Trophoblast cell (in vitro differentiated cells and primary cell): ENCODE measurements at regions not wholly inside any gene's neighbourhood (a gene's known extent, or its start where the extent isn't known, plus 50 kb on each side); places are given as distances from the start of the nearest gene placed in this dataset.

ENCODE experiments used
- DNase-seq, 2 donors: peaks; one replicate each; pipeline ENCODE4 v3.0.0-alpha.2; 2016
- H2AFZ ChIP-seq: 2 replicates; pipeline ENCODE4 v1.6.1; 2013; ENCODE audit warnings: low read length, moderate library complexity, mild to moderate bottlenecking; ENCODE audit not compliant: insufficient read depth, poor library complexity
- H2AK5ac ChIP-seq: 2 replicates; pipeline ENCODE4 v1.6.1; 2013; ENCODE audit warnings: mild to moderate bottlenecking, low read length
- H2BK120ac ChIP-seq: 2 replicates; pipeline ENCODE4 v1.6.1; 2013; ENCODE audit warnings: low read length, mild to moderate bottlenecking, moderate library complexity; ENCODE audit not compliant: insufficient read depth, poor library complexity
- H2BK12ac ChIP-seq: 2 replicates; pipeline ENCODE4 v1.6.1; 2013; ENCODE audit warnings: mild to moderate bottlenecking, low read length, moderate library complexity
- H2BK5ac ChIP-seq: 2 replicates; pipeline ENCODE4 v1.6.1; 2013; ENCODE audit warnings: low read length, low read depth, moderate library complexity, mild to moderate bottlenecking; ENCODE audit not compliant: poor library complexity
- H3K14ac ChIP-seq: 2 replicates; pipeline ENCODE4 v1.6.1; 2013; ENCODE audit warnings: mild to moderate bottlenecking, low read length
- H3K18ac ChIP-seq: 2 replicates; pipeline ENCODE4 v1.6.1; 2013; ENCODE audit warnings: mild to moderate bottlenecking, low read length
- H3K23ac ChIP-seq: 2 replicates; pipeline ENCODE4 v1.6.1; 2013; ENCODE audit warnings: low read length
- H3K27ac ChIP-seq: 2 replicates; pipeline ENCODE4 v1.5.1; 2013; ENCODE audit warnings: low read depth, mild to moderate bottlenecking, inconsistent platforms, low read length, moderate library complexity
- H3K27me3 ChIP-seq: 2 replicates; pipeline ENCODE4 v1.6.1; 2013; ENCODE audit warnings: inconsistent platforms, mild to moderate bottlenecking, low read length, moderate library complexity; ENCODE audit not compliant: insufficient read depth
- H3K36me3 ChIP-seq, 2 experiments: 1 replicate in 1 of 2; 2 replicates in 1 of 2; pipeline ENCODE4 v1.6.1; 2013; ENCODE audit warnings: low read length in 2 of 2, mild to moderate bottlenecking in 2 of 2, moderate library complexity in 1 of 2; ENCODE audit not compliant: insufficient read depth in 2 of 2, control insufficient read depth in 1 of 2
- H3K4ac ChIP-seq: 2 replicates; pipeline ENCODE4 v1.6.1; 2013; ENCODE audit warnings: low read depth, mild to moderate bottlenecking, low read length, moderate library complexity
- H3K4me1 ChIP-seq, 2 experiments: 1 replicate in 1 of 2; 2 replicates in 1 of 2; pipeline ENCODE4 v1.6.1; 2013; ENCODE audit warnings: low read length in 2 of 2, mild to moderate bottlenecking in 2 of 2, moderate library complexity in 1 of 2; ENCODE audit not compliant: insufficient read depth in 2 of 2, control insufficient read depth in 1 of 2
- H3K4me2 ChIP-seq: 2 replicates; pipeline ENCODE4 v1.6.1; 2013; ENCODE audit warnings: inconsistent platforms, mild to moderate bottlenecking, low read length, moderate library complexity
- H3K4me3 ChIP-seq: 2 replicates; pipeline ENCODE4 v1.5.1; 2013; ENCODE audit warnings: mild to moderate bottlenecking, low read depth, low read length, inconsistent platforms
- H3K79me1 ChIP-seq: one replicate; pipeline ENCODE4 v1.6.1; 2013; ENCODE audit warnings: low read length
- H3K79me2 ChIP-seq: 2 replicates; pipeline ENCODE4 v1.6.1; 2013; ENCODE audit warnings: low read length, mild to moderate bottlenecking; ENCODE audit not compliant: control insufficient read depth, insufficient read depth, poor library complexity
- H3K9ac ChIP-seq: 2 replicates; pipeline ENCODE4 v1.6.1; 2013; ENCODE audit warnings: mild to moderate bottlenecking, low read length
- H3K9me3 ChIP-seq: 2 replicates; pipeline ENCODE4 v1.6.1; 2013; ENCODE audit warnings: low read depth, mild to moderate bottlenecking, control low read depth, inconsistent platforms, low read length; ENCODE audit not compliant: insufficient read depth
- H4K12ac ChIP-seq: 2 replicates; pipeline ENCODE4 v1.6.1; 2013; ENCODE audit warnings: low read depth, mild to moderate bottlenecking, low read length, moderate library complexity
- H4K8ac ChIP-seq: 2 replicates; pipeline ENCODE4 v1.6.1; 2013; ENCODE audit warnings: low read depth, mild to moderate bottlenecking, low read length, moderate library complexity
- H4K91ac ChIP-seq: one replicate; pipeline ENCODE4 v1.6.1; 2013; ENCODE audit warnings: low read depth, mild to moderate bottlenecking, low read length, moderate library complexity
- WGBS: extraction: QIAGEN DNeasy Blood & Tissue Kit; methylation state at CpG from one replicate; pipeline ENCODE4 v1.1.7; 2013; ENCODE audit warnings: missing lambda C conversion rate; ENCODE audit not compliant: insufficient read length, insufficient coverage; ENCODE audit errors: extremely low coverage; 5-methylcytosine and 5-hydroxymethylcytosine counted together

DNA sequence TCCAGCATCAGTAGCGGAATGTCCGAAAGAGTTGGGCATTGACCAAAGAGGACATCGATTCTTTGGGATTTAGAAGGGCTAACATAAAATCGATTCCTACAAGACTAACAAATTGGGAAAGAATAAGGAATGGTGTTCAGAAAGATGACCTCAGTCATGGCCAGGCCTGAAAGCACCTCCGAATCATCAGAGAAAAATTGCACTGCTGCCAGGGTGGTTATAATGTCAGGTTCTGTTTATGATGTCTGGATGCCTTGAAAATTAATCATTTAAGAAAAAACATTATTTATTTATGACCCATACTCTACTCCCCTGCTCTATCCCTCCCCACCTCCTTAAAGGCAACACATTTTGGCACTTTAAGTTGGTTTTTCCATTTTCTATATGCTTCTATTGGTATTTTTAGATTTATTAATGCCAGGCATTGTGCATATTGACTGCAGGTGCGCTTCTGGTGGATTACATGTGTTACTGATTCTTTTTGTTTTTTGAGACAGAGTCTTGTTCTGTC is 104.7 kb downstream of the MYCN start:
- no peak overlapping the region for H3K14ac ChIP-seq
- no peaks in the 10 kb centered on the region for H3K4me1 ChIP-seq
- no peak overlapping the region for H2BK5ac ChIP-seq
- H3K4me3 ChIP-seq, result no peak overlapping the region
- H3K27ac ChIP-seq, result no peak overlapping the region
- no peaks in the 10 kb centered on the region for H3K79me2 ChIP-seq
- H3K23ac ChIP-seq, result no peak overlapping the region
- no peak overlapping the region for H2AK5ac ChIP-seq
- H4K12ac ChIP-seq, result no peak overlapping the region
- H3K27me3 ChIP-seq, result no peaks in the 10 kb centered on the region
- no peak overlapping the region for H2AFZ ChIP-seq
- H3K4ac ChIP-seq, result no peak overlapping the region
- WGBS, result no CpG with 5 or more reads among the region's 6 CpGs
- no peak for DNase-seq
- no peak overlapping the region for H2BK12ac ChIP-seq
- no peaks in the 10 kb centered on the region for H3K79me1 ChIP-seq
- H3K9ac ChIP-seq, result no peak overlapping the region
- no peak overlapping the region for H4K91ac ChIP-seq
- H3K18ac ChIP-seq, result no peak overlapping the region
- H2BK120ac ChIP-seq, result no peak overlapping the region
- no peaks in the 10 kb centered on the region for H3K9me3 ChIP-seq
- H3K36me3 ChIP-seq, result no peaks in the 10 kb centered on the region
- no peak overlapping the region for H4K8ac ChIP-seq
- H3K4me2 ChIP-seq, result no peak overlapping the region

DNA sequence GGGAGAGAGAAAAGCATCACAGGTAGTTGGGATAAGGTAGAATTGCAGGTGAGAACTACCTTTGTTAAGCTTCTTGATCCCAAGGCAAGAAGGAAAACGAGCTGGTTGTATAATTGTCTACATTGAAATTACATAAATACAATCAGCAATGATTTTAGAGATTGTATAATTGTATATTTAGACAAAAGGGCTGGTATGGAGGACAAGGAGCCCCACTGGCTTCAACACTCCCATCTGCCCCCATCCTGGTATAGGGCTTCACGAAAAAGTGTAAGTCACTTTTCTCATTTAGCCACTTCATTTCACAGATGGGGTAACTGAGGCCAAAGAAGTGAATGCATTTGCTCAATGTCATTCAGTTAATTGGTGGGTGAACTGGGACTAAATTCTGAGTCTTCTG is 103.3 kb downstream of the MYCN start:
- H3K9me3 ChIP-seq, result no peaks in the 10 kb centered on the region
- no peak for DNase-seq
- no peak overlapping the region for H4K12ac ChIP-seq
- no peak overlapping the region for H2BK120ac ChIP-seq
- peaks cover 2% of the 10 kb centered on the region for H3K79me1 ChIP-seq
- no peak overlapping the region for H3K18ac ChIP-seq
- H2BK5ac ChIP-seq, result no peak overlapping the region
- H3K27me3 ChIP-seq, result no peaks in the 10 kb centered on the region
- WGBS, result no CpG with 5 or more reads among the region's 2 CpGs
- no peak overlapping the region for H3K14ac ChIP-seq
- H4K91ac ChIP-seq, result no peak overlapping the region
- no peak overlapping the region for H2AK5ac ChIP-seq
- no peak overlapping the region for H3K4me3 ChIP-seq
- H3K79me2 ChIP-seq, result no peaks in the 10 kb centered on the region
- H4K8ac ChIP-seq, result no peak overlapping the region
- no peak overlapping the region for H2BK12ac ChIP-seq
- no peak overlapping the region for H3K9ac ChIP-seq
- no peak overlapping the region for H3K27ac ChIP-seq
- no peak overlapping the region for H2AFZ ChIP-seq
- no peak overlapping the region for H3K23ac ChIP-seq
- H3K36me3 ChIP-seq, result no peaks in the 10 kb centered on the region
- no peak overlapping the region for H3K4me2 ChIP-seq
- peaks cover 0 to 2% of the 10 kb centered on the region in 2 experiments for H3K4me1 ChIP-seq
- H3K4ac ChIP-seq, result no peak overlapping the region

DNA sequence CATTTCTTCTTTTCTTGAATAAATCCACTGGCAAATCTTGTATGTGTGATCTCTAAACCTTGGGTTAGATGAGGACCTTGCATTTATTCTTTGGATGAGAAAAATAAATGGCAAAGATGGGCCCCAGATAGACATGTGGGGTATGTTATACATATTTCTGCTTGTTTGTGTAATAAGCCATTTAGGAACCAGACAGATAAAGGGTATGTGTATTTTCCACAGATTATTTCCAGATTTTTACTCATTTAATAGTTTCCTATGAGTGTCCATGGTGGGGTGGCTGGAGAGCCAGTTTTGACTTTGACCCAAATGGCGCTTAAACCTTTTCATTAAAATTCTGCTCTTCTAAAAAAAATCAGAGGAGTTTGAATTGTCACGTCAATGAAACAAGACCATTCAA is 102.8 kb downstream of the MYCN start:
- no peak overlapping the region for H3K18ac ChIP-seq
- H2AK5ac ChIP-seq, result no peak overlapping the region
- H3K79me1 ChIP-seq, result peaks cover 4% of the 10 kb centered on the region
- no peak overlapping the region for H3K4me2 ChIP-seq
- peaks cover 0 to 2% of the 10 kb centered on the region in 2 experiments for H3K4me1 ChIP-seq
- no peaks in the 10 kb centered on the region for H3K36me3 ChIP-seq
- no peak overlapping the region for H4K12ac ChIP-seq
- no peak overlapping the region for H3K23ac ChIP-seq
- no peak overlapping the region for H2BK120ac ChIP-seq
- H3K4me3 ChIP-seq, result no peak overlapping the region
- H2AFZ ChIP-seq, result no peak overlapping the region
- H3K14ac ChIP-seq, result no peak overlapping the region
- H3K4ac ChIP-seq, result no peak overlapping the region
- no peak overlapping the region for H4K8ac ChIP-seq
- H3K9me3 ChIP-seq, result no peaks in the 10 kb centered on the region
- DNase-seq, result no peak
- H3K79me2 ChIP-seq, result no peaks in the 10 kb centered on the region
- H2BK5ac ChIP-seq, result no peak overlapping the region
- H4K91ac ChIP-seq, result no peak overlapping the region
- no peak overlapping the region for H2BK12ac ChIP-seq
- H3K27ac ChIP-seq, result no peak overlapping the region
- no peaks in the 10 kb centered on the region for H3K27me3 ChIP-seq
- no CpG with 5 or more reads among the region's 2 CpGs for WGBS
- no peak overlapping the region for H3K9ac ChIP-seq

DNA sequence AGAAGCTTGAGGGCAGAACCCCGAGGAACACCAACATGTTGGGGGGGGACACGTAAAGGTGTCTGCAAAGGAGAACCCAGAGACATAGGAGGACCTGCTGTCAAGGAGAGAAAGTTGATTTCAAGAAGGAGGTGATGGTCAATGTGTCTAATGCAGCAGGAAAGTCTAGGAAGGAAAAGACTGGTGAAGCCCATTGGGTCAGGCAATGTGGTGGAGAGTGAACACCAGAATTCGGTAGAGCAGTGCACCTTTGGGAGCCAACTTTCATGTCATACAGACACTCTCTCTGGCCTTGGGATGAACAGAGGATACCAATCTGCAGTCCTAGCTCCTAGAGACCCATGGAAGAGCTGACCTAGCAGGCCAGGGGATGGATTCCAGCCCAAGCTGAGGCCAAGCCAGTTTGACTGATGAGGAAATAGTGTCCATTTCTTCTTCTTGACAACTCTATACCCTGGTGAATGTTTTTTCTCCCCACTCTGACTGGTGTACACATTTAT is 101.9 kb downstream of the MYCN start:
- H3K4me3 ChIP-seq, result no peak overlapping the region
- H3K4me1 ChIP-seq, result peaks cover 3 to 8% of the 10 kb centered on the region in 2 experiments
- H3K14ac ChIP-seq, result no peak overlapping the region
- H2AK5ac ChIP-seq, result no peak overlapping the region
- no peak overlapping the region for H2BK12ac ChIP-seq
- H3K9me3 ChIP-seq, result no peaks in the 10 kb centered on the region
- H3K79me1 ChIP-seq, result peaks cover 4% of the 10 kb centered on the region
- H2BK120ac ChIP-seq, result no peak overlapping the region
- no peaks in the 10 kb centered on the region for H3K36me3 ChIP-seq
- no peak overlapping the region for H4K12ac ChIP-seq
- DNase-seq, result no peak
- WGBS, result no CpG with 5 or more reads among the region's 3 CpGs
- no peak overlapping the region for H3K23ac ChIP-seq
- H3K79me2 ChIP-seq, result no peaks in the 10 kb centered on the region
- no peak overlapping the region for H2BK5ac ChIP-seq
- H3K4me2 ChIP-seq, result no peak overlapping the region
- H2AFZ ChIP-seq, result no peak overlapping the region
- H3K9ac ChIP-seq, result no peak overlapping the region
- H3K4ac ChIP-seq, result no peak overlapping the region
- H3K27me3 ChIP-seq, result no peaks in the 10 kb centered on the region
- no peak overlapping the region for H3K27ac ChIP-seq
- H4K91ac ChIP-seq, result no peak overlapping the region
- no peak overlapping the region for H4K8ac ChIP-seq
- H3K18ac ChIP-seq, result no peak overlapping the region
